Retinal pigment epithelial cell (primary cell): ENCODE measurements at regions not wholly inside any gene's neighbourhood (a gene's known extent, or its start where the extent isn't known, plus 50 kb on each side); places are given as distances from the start of the nearest gene placed in this dataset.

ENCODE experiments used
- DNase-seq: peaks from one replicate; pipeline ENCODE4 v3.0.0-alpha.2; 2010; ENCODE audit warnings: low read depth
- H3K4me3 ChIP-seq: 2 replicates; pipeline ENCODE4 v1.5.1; 2011; ENCODE audit warnings: mild to moderate bottlenecking, low read length, control low read depth, moderate library complexity
- TF ChIP-seq, protein P1 (sequence below): conservative IDR thresholded peaks from 2 replicates; pipeline ENCODE4 v1.5.1; 2011; ENCODE audit warnings: low read depth, low read length, control low read depth, inconsistent platforms

GRCh38 chr3:40713306-40713705 lies 188.5 kb downstream of the ZNF621 start:
- H3K4me3 ChIP-seq: no peak overlapping the region
- DNase-seq: no peak
- TF ChIP-seq, protein P1, sequence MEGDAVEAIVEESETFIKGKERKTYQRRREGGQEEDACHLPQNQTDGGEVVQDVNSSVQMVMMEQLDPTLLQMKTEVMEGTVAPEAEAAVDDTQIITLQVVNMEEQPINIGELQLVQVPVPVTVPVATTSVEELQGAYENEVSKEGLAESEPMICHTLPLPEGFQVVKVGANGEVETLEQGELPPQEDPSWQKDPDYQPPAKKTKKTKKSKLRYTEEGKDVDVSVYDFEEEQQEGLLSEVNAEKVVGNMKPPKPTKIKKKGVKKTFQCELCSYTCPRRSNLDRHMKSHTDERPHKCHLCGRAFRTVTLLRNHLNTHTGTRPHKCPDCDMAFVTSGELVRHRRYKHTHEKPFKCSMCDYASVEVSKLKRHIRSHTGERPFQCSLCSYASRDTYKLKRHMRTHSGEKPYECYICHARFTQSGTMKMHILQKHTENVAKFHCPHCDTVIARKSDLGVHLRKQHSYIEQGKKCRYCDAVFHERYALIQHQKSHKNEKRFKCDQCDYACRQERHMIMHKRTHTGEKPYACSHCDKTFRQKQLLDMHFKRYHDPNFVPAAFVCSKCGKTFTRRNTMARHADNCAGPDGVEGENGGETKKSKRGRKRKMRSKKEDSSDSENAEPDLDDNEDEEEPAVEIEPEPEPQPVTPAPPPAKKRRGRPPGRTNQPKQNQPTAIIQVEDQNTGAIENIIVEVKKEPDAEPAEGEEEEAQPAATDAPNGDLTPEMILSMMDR: no peak

GRCh38 chr3:40713795-40714194 lies 189.0 kb downstream of the ZNF621 start:
- no peak overlapping the region for H3K4me3 ChIP-seq
- TF ChIP-seq, protein P1: no peak
- DNase-seq: no peak

DNA sequence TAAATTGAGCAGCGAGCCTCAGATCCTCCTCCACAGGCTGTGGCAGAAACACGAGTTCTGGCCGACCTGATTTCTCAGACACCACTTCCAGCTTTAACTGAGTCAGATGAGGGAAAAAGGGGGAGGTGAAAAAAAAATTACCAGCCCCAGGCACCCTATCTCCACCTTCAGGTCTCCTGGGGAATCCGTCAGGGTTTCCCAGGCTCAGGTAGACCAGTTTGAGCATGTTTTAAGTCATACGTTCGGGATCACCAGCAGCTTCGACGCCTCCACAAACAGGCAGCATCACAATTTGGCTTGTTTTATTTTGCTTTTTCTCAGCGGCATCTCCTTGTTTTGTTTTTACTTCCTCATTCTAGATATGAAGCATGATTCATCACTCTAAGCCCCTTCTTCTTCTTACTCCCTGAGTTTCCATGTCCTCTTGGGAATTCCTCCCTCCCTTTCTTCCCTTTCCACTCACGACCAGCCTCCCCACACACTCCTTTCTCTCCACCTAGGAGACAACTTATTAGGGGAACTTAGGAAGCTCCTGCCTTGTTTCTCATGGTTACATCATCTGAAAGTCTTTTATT lies 190.1 kb downstream of the ZNF621 start:
- H3K4me3 ChIP-seq: no peak overlapping the region
- TF ChIP-seq, protein P1: no peak
- no peak for DNase-seq

DNA sequence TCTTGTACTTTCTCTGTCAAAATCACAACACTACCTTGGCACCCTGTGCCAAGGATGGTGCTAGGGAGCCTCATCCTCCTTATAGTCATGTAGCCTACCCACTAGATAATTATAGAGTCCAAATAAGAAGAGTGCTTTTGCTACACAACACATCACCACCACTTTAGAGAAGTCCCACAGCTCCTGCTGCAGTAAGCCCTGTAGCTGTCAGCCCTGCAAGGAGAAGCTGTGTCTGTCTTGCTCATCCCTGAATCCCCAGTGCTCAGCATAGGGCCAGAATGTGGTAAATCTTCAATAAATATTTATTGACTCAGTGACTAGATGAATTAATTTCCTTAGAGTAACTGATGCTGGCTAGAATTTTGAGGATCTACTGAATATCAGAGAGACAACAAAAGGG lies 190.8 kb downstream of the ZNF621 start:
- TF ChIP-seq, protein P1: no peak
- DNase-seq: no peak
- no peak overlapping the region for H3K4me3 ChIP-seq

DNA sequence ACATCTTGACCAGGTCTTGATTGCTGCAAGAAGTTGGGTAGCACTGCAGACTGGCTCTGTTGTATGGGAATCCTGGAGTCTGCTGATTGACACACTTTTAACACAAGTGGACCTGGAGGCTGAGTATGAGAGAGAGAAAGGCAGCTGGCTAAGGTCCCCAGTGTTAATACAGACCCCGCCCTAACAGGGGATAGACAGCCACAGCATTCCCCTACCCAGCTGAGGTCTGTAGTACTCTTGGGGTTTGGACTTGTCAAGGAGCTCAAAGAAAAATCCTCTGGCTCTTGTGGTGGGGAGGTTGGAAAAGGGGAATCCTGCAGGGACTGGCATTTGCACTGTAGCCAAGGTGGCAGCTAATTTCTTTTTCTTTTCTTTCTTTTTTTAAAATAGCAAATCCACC lies 192.7 kb downstream of the ZNF621 start:
- TF ChIP-seq, protein P1: no peak
- no peak for DNase-seq
- H3K4me3 ChIP-seq: no peak overlapping the region

GRCh38 chr3:40718209-40718608 lies 193.4 kb downstream of the ZNF621 start:
- TF ChIP-seq, protein P1: no peak
- no peak overlapping the region for H3K4me3 ChIP-seq
- DNase-seq: no peak

DNA sequence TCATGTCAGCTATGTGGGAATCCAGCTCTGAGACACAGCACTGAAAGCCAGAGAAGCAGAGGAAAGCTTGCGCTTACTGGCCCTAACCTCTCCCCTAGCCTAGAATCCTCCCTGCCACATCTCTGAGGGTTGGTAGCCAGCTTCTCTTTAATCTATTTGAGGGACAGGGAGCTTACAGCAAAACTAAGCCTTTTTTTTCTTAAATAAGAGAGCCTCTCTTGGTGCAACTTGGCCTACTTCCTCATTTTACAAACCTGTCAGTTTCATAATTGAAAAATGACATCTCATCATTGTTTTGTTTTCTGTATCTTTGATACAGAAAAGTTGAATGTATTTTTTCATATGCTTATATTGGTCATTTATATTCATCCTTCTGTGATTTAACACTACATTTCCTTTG lies 193.9 kb downstream of the ZNF621 start:
- H3K4me3 ChIP-seq: no peak overlapping the region
- no peak for DNase-seq

More for the DNA sequence above, 193.9 kb downstream of the ZNF621 start:
- TF ChIP-seq, protein P1: no peak
